GM04504 (cell line): ENCODE measurements at regions not wholly inside any gene's neighbourhood (a gene's known extent, or its start where the extent isn't known, plus 50 kb on each side); places are given as distances from the start of the nearest gene placed in this dataset.

ENCODE experiments used
- DNase-seq: peaks from one replicate; pipeline ENCODE4 v3.0.0-alpha.2; 2012; ENCODE audit warnings: low read depth

GRCh38 chr1:118340928-118341910 is 156.2 kb upstream of the SPAG17 start:
- no peak for DNase-seq

- DNase-seq, result no peak
Observed at GRCh38 chr1:118339400-118340124, 154.5 kb upstream of the SPAG17 start.

DNA sequence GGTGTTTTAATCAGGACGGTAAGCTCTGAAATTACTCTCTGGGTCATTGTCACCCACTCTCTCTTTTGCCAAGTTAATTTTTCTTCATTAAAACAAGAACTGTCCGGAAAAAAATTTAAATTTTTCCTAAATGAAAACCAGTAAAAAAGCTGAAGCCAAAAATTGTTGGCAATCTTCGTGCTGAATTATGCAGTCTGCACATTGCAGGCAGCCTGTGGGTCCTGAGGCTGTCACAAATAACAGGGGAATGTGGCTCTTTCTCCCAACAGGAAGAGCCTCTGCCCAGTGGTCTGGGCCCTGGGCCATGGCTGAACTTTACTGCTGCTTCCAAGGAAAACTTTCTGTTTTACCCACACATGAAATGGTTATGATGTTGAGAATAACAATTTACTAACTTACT is 153.9 kb upstream of the SPAG17 start:
- DNase-seq, result no peak

- DNase-seq, result no peak
Observed at GRCh38 chr1:118337346-118337745, 152.3 kb upstream of the SPAG17 start.

GRCh38 chr1:118335331-118335732 is 150.3 kb upstream of the SPAG17 start:
- DNase-seq, result peak; percentile 63

DNA sequence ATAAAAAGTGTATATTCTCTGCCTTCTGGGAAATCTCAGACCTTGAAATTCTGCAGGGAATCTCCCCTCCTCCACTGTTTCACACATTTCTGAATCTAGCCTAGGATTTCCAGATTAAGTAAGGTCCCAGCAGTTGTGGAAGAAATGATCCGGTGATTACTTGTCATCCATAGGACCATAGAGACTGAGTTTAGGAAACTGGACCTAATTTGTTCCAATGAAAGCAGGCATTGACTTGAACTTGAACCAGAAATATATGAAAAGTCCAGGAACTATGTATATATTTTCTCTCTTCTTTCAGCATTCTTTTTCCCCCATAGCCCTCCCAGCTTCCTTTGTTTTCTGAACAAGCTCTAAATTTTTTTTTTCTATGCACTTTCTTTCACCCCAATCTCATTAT is 149.5 kb upstream of the SPAG17 start:
- DNase-seq, result no peak

DNA sequence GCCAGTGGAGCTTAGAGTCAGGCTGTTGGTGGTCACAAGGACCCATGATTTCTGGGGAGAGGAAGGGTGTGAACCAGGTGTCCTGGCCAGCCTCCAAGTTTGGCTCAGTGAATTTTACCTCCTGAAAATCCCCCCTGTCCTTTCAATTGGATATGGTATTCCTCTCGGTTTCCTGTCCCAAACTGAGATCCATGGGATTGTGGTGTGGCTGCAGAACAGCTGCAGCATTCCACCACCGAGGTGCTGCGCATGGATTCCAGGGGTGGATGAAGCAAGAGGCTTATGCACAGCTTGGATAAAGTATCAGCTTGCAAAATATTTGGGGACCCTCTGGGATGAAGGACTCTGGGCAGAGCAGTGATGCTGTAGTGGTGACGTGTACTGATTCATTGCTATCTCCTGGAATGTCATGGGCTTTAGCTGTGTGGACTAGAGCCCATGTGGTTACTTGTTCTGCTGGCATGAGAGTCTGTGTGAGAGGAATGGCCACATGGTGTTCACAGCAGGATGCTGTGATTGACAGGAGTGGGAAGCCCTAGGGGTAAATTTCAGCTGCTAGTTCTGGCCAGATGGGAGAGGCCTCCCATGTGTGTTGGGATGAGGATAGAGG is 148.7 kb upstream of the SPAG17 start:
- DNase-seq, result peak; percentile 54

GRCh38 chr1:118326960-118327629 is 142.1 kb upstream of the SPAG17 start:
- no peak for DNase-seq

GRCh38 chr1:118325550-118326225 is 140.7 kb upstream of the SPAG17 start:
- no peak for DNase-seq

- DNase-seq, result no peak
Observed at GRCh38 chr1:118323246-118323645, 138.2 kb upstream of the SPAG17 start.

- DNase-seq, result no peak
Observed at GRCh38 chr1:118322331-118322730, 137.3 kb upstream of the SPAG17 start.

DNA sequence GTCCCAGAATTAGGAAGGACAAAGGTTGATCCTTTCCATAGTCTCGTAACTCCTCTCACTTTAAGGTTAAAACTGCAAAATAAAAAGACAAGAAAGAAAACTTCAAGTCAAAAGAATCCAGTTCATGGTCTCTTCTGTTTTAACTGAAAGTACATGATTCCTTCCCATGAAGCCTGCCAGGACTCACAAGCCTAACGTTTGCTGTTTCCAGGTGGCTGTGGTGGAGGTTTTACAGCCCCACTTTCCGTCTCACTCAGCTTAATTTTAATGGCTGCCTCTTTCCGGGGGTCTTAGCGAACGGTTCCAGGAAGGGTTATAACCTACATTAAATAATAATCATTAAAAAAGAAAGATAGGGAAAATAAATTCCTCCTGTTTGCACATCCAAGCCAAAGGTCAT is 136.8 kb upstream of the SPAG17 start:
- DNase-seq, result no peak

DNA sequence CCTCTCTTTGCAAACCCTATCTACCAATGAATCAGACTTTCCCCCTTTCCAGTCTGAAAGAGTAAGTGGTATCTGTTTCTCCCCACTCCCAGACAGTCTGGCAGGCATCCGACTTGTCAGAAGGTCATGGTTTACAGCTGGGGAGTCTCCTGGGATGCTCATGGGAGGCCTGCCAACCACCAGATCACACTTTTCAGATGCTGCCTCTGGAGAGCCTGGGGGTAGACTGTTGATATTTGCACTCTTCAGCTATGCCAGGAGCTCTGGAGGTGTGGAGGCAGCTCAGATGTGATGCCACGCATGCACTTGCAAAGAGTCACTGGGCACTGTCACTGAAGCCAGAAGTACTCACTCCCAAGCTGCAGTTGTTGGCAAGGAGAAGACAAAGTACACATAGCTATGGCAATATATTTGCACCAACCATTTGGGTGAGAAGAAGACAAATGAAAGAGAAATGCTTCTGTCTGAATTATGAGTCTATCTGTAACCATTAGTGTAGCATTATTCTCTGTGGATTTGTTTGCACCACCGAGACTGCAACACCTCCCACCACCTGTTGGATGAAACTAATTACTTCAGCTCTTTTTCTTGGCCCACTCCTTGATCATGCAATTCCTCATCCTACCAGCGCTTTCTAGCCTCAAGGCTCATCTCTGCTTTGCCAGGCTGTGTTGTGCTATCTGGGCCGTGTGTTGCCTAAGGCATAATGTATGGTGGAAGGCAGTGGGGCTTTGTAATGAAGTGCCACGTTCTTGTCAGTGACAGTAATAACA is 133.0 kb upstream of the SPAG17 start:
- no peak for DNase-seq

GRCh38 chr1:118306851-118307250 is 121.8 kb upstream of the SPAG17 start:
- no peak for DNase-seq

DNA sequence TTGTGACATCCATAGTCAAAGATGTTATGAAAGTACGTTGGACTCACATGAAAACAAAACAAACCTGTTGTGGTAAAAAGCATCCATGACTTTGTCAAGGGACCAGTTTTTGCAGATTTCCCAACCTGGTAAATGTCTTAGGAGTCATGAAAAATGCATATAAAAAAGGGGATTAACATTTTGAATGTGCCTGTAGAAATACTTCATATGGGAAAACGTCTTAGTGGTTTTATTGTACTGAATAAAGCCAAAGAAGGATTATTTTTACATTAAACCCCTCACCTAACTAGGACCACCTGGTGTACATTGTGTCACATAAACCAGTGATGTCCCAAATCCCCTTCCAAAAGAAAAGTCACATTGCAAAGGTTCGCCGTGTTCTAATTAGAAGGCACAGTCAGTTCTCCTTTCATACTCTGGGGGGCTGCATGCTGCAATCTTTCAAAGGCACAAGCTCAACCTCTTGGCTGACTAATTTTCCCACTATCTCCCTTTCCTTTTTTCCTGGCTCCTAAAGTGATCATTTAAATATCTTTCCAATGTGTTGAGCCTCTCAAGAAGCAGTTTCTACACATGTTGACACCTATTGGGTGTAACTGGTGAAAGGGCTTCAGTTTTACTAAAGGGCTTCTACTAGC is 119.8 kb upstream of the SPAG17 start:
- DNase-seq, result no peak

DNA sequence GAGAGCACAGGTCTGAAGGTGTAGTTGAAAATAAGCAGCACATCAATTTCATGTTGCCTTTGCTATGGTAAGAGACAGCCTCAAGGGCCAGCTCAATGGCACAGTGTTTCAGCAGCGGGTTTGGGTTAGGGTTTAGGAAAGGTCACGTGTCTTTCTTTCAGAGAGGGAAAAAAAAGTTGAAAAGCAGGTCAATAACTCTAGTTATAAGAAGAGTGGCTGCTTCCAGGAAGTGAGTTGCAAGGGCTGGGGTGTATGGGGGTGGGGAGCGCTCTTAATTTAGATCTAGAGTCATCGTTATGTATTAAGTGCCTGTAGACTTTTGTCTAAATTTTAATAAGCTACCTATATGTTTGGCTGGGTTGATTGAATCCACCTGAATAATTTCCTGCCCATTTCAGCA is 118.5 kb upstream of the SPAG17 start:
- no peak for DNase-seq

DNA sequence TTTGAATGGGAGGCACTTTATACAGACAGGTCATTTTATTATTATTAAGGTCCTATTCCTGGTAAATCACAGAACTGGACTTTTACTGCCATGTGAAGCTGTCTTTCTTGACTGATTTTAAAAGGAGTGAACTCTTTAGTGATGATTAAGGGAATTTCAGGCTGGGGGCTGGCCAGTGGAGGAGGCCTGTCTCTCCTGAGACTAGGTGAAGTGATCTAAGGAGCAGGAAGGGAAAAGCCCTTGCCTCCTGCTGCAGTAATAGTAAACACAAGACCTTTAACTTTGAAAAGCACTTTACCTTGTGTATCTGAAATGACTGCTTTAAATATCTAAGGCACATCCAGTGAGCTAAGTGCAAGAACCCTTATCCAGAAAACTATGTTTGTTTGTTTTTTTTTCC is 118.0 kb upstream of the SPAG17 start:
- no peak for DNase-seq

GRCh38 chr1:118302145-118302544 is 117.1 kb upstream of the SPAG17 start:
- no peak for DNase-seq

GRCh38 chr1:118300808-118301207 is 115.8 kb upstream of the SPAG17 start:
- DNase-seq, result no peak

DNA sequence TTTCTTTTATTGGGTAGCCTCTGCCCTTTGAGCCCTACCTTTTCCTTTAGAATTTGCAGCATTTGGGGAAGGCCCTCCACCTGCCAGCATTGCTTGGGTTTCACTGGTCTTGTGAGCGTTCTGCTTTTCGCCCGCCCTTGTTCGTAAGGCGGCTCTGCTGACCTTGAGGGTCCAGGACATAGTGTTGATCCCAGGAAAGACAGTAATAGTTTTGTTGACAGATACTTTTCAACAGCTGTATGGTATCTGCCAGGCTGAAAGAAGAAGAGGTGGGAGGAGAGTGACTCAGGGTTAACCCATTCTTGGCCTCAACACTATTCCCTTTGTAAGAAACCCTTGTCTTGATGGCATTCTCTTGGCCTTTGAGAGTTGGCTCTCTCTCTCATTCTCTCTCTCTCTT is 113.4 kb upstream of the SPAG17 start:
- no peak for DNase-seq
